ENCODE measurements at regions not wholly inside any gene's neighbourhood (a gene's known extent, or its start where the extent isn't known, plus 50 kb on each side); places are given as distances from the start of the nearest gene placed in this dataset.

- TF ChIP-seq CTCF (IDR thresholded peaks at IDR 0.05), result no peak
- H3K4me3 ChIP-seq, result no peak overlapping the region
- no peak for ATAC-seq
- no peaks in the 10 kb centered on the region for H3K36me3 ChIP-seq
- no peaks in the 10 kb centered on the region for H3K9me3 ChIP-seq
- H3K4me1 ChIP-seq, result peaks cover 0 to 11% of the 10 kb centered on the region in 2 donors
- no peak overlapping the region for H3K27ac ChIP-seq
- peaks cover 0 to 17% of the 10 kb centered on the region in 2 donors for H3K27me3 ChIP-seq
- DNase-seq, result no peak
- intact Hi-C loops (cut with DNase I), result no loop called here
These were observed 88.3 kb downstream of the LHX2 start for GRCh38 chr9:124099860-124100259.

GRCh38 chr9:124101215-124101968 is 89.8 kb downstream of the LHX2 start:
- Histone ChIP-seq H3K9me3 (no peaks in the 10 kb centered on the region), H3K27me3 (peaks cover 0 to 17% of the 10 kb centered on the region in 2 donors), H3K4me1 (peaks cover 0 to 11% of the 10 kb centered on the region in 2 donors), H3K36me3 (no peaks in the 10 kb centered on the region), H3K27ac (no peak overlapping the region), H3K4me3 (no peak overlapping the region)
- TF ChIP-seq CTCF (IDR thresholded peaks at IDR 0.05), result no peak
- DNase-seq, result no peak
- ATAC-seq, result no peak
- intact Hi-C loops (cut with DNase I), result no loop called here

GRCh38 chr9:124101969-124102345 is 90.4 kb downstream of the LHX2 start:
- DNase-seq (no peak), ATAC-seq (no peak)
- H3K36me3 ChIP-seq, result no peaks in the 10 kb centered on the region
- no peak overlapping the region for H3K27ac ChIP-seq
- intact Hi-C loops (cut with DNase I), result no loop called here
- no peak overlapping the region for H3K4me3 ChIP-seq
- H3K4me1 ChIP-seq, result peaks cover 0 to 11% of the 10 kb centered on the region in 2 donors
- H3K9me3 ChIP-seq, result no peaks in the 10 kb centered on the region
- TF ChIP-seq CTCF (IDR thresholded peaks at IDR 0.05), result no peak
- H3K27me3 ChIP-seq, result peaks cover 0 to 19% of the 10 kb centered on the region in 2 donors

GRCh38 chr9:124102363-124102762 is 90.8 kb downstream of the LHX2 start:
- Histone ChIP-seq H3K27ac (no peak overlapping the region), H3K4me1 (peaks cover 0 to 11% of the 10 kb centered on the region in 2 donors), H3K27me3 (peaks cover 0 to 23% of the 10 kb centered on the region in 2 donors), H3K4me3 (no peak overlapping the region), H3K9me3 (no peaks in the 10 kb centered on the region), H3K36me3 (no peaks in the 10 kb centered on the region)
- ATAC-seq (no peak), DNase-seq (no peak)
- TF ChIP-seq CTCF (IDR thresholded peaks at IDR 0.05), result no peak
- intact Hi-C loops (cut with DNase I), result no loop called here

GRCh38 chr9:124105266-124105665 is 93.7 kb downstream of the LHX2 start:
- peaks cover 0 to 11% of the 10 kb centered on the region in 2 donors for H3K4me1 ChIP-seq
- no peaks in the 10 kb centered on the region for H3K9me3 ChIP-seq
- TF ChIP-seq CTCF (IDR thresholded peaks at IDR 0.05), result no peak
- intact Hi-C loops (cut with DNase I), result no loop called here
- H3K4me3 ChIP-seq, result no peak overlapping the region
- H3K36me3 ChIP-seq, result no peaks in the 10 kb centered on the region
- no peak overlapping the region for H3K27ac ChIP-seq
- DNase-seq, result no peak
- H3K27me3 ChIP-seq, result peaks cover 0 to 17% of the 10 kb centered on the region in 2 donors
- no peak for ATAC-seq
